Duodenal mucosa (tissue), 2 donors: ENCODE measurements at regions not wholly inside any gene's neighbourhood (a gene's known extent, or its start where the extent isn't known, plus 50 kb on each side); places are given as distances from the start of the nearest gene placed in this dataset.

Experiments
- H3K27ac ChIP-seq: one replicate; pipeline ENCODE4 v1.7.0; 2013; ENCODE audit warnings: low read depth, low read length
- H3K27me3 ChIP-seq, 2 donors: one replicate each; pipeline ENCODE4 v1.7.0; 2013; ENCODE audit warnings: low read length in 2 of 2, control low read depth in 1 of 2; ENCODE audit not compliant: insufficient read depth in 2 of 2, control insufficient read depth in 1 of 2
- H3K36me3 ChIP-seq, 2 donors: one replicate each; pipeline ENCODE4 v1.7.0; 2013; ENCODE audit warnings: low read length in 2 of 2, control low read depth in 1 of 2; ENCODE audit not compliant: insufficient read depth in 2 of 2, control insufficient read depth in 1 of 2
- H3K4me1 ChIP-seq, 2 donors: one replicate each; pipeline ENCODE4 v1.7.0; 2013; ENCODE audit warnings: low read length in 2 of 2, control low read depth in 1 of 2; ENCODE audit not compliant: insufficient read depth in 2 of 2, control insufficient read depth in 1 of 2
- H3K4me3 ChIP-seq, 2 donors: one replicate each; pipeline ENCODE4 v1.7.0; 2013; ENCODE audit warnings: low read length in 2 of 2, low read depth in 1 of 2
- H3K9ac ChIP-seq, 2 donors: one replicate each; pipeline ENCODE4 v1.7.0; 2013; ENCODE audit warnings: low read length in 2 of 2, low read depth in 1 of 2
- H3K9me3 ChIP-seq, 2 donors: one replicate each; pipeline ENCODE4 v1.7.0; 2013; ENCODE audit warnings: low read length in 2 of 2, control low read depth in 1 of 2; ENCODE audit not compliant: control insufficient read depth in 1 of 2

DNA sequence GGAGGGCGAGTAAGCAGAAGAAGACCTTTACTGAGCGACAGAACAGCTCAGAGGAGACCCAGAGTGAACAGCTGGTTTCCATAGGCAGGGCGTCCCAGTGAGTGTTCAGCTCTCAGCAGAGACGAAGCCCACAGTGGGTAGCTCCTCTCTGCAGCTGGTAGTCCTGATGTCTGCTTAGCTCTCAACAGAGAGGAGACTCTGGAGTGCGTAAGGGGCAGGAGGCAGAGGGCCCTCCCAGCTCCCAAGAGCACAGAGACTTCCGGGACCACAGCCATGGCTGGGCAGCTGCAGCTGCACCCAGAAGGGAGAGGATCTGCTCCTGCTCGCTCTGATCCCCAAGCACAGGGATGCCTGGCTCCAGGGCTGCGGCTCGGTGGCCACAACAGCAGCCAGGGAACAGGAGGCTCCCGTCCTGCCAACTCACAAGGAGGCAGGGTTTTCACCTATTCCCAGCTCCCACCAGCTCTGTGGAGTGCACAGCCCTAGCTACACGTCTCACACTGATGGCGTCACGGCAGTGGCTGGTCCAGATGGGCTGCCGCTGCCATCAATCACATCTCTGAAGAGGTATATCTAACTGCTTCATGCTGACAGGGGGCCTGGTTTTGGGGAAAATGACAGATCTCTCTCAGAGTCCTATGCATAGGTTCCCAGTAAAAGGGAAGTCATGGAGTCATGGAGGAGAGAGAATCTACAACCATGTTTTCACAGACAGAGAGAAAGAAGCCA, 2660.1 kb upstream of the PCDH20 start:
- Histone ChIP-seq H3K27ac (no peak overlapping the region), H3K27me3 (no peaks in the 10 kb centered on the region), H3K9me3 (peaks cover 6 to 14% of the 10 kb centered on the region in 2 donors), H3K9ac (no peak overlapping the region), H3K36me3 (no peaks in the 10 kb centered on the region), H3K4me3 (no peak overlapping the region), H3K4me1 (no peaks in the 10 kb centered on the region)

GRCh38 chr13:64074971-64075474, 2659.4 kb upstream of the PCDH20 start:
- Histone ChIP-seq H3K27me3 (no peaks in the 10 kb centered on the region), H3K4me1 (no peaks in the 10 kb centered on the region), H3K27ac (no peak overlapping the region), H3K9me3 (peaks cover 6 to 14% of the 10 kb centered on the region in 2 donors), H3K9ac (no peak overlapping the region), H3K36me3 (no peaks in the 10 kb centered on the region), H3K4me3 (no peak overlapping the region)

DNA sequence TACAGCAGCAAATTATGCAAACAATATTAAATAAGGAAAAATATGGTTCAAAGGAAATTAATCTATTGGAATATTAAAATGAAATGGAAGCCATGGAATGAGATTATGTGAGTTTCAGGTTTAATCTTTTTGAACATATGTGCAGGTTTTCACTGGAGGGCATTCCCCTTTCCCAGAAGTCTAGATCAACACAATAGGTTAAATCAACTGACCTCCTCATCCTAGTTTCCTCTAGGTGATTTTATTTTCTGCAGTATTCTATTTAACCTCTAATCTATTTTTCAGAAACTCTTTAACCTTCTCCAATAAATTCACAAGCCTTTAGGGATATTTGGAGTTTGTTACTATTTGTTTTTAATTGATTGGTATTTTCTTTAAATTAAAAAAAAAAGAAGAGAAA, 2657.6 kb upstream of the PCDH20 start:
- Histone ChIP-seq H3K9me3 (peaks cover 6 to 11% of the 10 kb centered on the region in 2 donors), H3K27ac (no peak overlapping the region), H3K4me1 (no peaks in the 10 kb centered on the region), H3K27me3 (no peaks in the 10 kb centered on the region), H3K36me3 (no peaks in the 10 kb centered on the region), H3K9ac (no peak overlapping the region), H3K4me3 (no peak overlapping the region)

DNA sequence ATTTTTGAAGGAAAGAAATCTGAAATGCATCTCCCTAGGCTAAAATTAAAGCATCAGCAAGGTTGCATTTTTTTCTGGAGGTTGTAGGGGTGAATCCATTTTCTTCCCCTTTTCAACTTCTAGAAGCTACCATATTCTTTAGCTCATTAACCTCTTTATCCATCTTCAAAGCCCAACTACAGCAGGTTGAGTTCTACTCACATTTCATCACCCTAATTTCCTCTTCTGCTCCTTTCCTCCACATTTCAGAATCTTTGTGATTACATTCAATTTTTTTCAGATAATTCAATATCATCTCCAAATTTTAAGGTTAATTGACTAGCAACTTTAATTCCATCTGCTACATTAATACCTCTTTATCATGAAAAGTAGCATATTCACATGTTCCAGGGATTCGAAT, 2655.7 kb upstream of the PCDH20 start:
- Histone ChIP-seq H3K4me1 (no peaks in the 10 kb centered on the region), H3K9ac (no peak overlapping the region)

GRCh38 chr13:64069892-64070291, 2654.2 kb upstream of the PCDH20 start:
- Histone ChIP-seq H3K4me3 (no peak overlapping the region), H3K27me3 (no peaks in the 10 kb centered on the region), H3K4me1 (no peaks in the 10 kb centered on the region), H3K9me3 (peaks cover 0 to 1% of the 10 kb centered on the region in 2 donors), H3K36me3 (no peaks in the 10 kb centered on the region), H3K9ac (no peak overlapping the region), H3K27ac (no peak overlapping the region)

More for the DNA sequence above, 2655.7 kb upstream of the PCDH20 start:
- Histone ChIP-seq H3K27me3 (no peaks in the 10 kb centered on the region), H3K4me3 (no peak overlapping the region), H3K9me3 (peaks cover 6 to 7% of the 10 kb centered on the region in 2 donors), H3K36me3 (no peaks in the 10 kb centered on the region), H3K27ac (no peak overlapping the region)

GRCh38 chr13:64066711-64067110, 2651.1 kb upstream of the PCDH20 start:
- H3K27ac ChIP-seq = no peak overlapping the region
- peaks cover 0 to 2% of the 10 kb centered on the region in 2 donors for H3K9me3 ChIP-seq
- H3K27me3 ChIP-seq = no peaks in the 10 kb centered on the region
- no peaks in the 10 kb centered on the region for H3K4me1 ChIP-seq
- H3K4me3 ChIP-seq = no peak overlapping the region
- no peaks in the 10 kb centered on the region for H3K36me3 ChIP-seq
- no peak overlapping the region for H3K9ac ChIP-seq

DNA sequence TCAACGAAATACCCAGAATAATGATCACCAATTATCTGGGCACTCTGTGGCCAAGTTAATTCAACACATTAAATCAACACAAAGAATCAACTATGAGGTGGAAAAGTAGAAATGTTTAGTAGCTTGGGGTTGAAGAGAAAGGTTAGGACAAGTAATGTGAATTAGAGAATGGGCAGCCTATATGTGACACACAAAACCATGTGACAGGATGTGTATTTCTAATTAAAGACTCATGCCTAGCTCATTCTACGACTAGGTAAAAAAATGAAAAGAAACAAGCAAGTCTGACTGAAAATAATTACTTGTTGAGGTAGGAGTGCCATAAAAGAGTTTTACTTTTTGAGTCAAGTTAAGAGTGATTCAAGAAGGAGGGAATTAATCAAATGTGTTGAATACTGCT, 2646.0 kb upstream of the PCDH20 start:
- H3K9ac ChIP-seq = no peak overlapping the region
- H3K4me1 ChIP-seq = no peaks in the 10 kb centered on the region

GRCh38 chr13:64057372-64058020, 2641.8 kb upstream of the PCDH20 start:
- Histone ChIP-seq H3K27ac (no peak overlapping the region), H3K4me3 (no peak overlapping the region), H3K27me3 (no peaks in the 10 kb centered on the region), H3K36me3 (no peaks in the 10 kb centered on the region), H3K9ac (no peak overlapping the region), H3K9me3 (peaks cover 0 to 12% of the 10 kb centered on the region in 2 donors), H3K4me1 (no peaks in the 10 kb centered on the region)

More for the DNA sequence above, 2646.0 kb upstream of the PCDH20 start:
- no peaks in the 10 kb centered on the region for H3K27me3 ChIP-seq
- no peak overlapping the region for H3K27ac ChIP-seq
- H3K9me3 ChIP-seq = peaks cover 0 to 2% of the 10 kb centered on the region in 2 donors
- H3K4me3 ChIP-seq = no peak overlapping the region
- no peaks in the 10 kb centered on the region for H3K36me3 ChIP-seq

- Histone ChIP-seq H3K9me3 (peaks cover 2 to 12% of the 10 kb centered on the region in 2 donors), H3K36me3 (no peaks in the 10 kb centered on the region), H3K27ac (no peak overlapping the region), H3K27me3 (no peaks in the 10 kb centered on the region), H3K4me1 (no peaks in the 10 kb centered on the region), H3K4me3 (no peak overlapping the region), H3K9ac (no peak overlapping the region)
Observed at GRCh38 chr13:64054321-64054720, 2638.7 kb upstream of the PCDH20 start.

DNA sequence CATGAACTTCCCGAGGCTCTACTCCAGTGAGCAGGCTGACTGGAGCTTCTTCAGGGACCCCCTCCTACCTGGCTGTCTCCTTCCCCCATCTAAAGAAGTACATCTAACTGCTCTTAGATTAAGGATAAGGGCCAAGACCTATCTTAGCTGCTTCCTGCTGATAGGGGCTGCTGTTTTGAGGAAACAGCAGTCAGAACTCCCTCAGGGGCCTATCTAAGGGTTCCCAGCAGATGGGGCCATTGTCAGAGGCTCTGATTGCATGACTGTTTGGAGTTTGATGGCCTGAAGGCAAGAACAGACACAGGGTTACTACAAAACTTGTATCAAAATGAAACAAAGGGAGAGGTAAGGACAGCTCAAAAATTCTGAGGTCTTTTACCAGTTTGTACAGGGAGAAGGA, 2636.9 kb upstream of the PCDH20 start:
- Histone ChIP-seq H3K4me3 (no peak overlapping the region), H3K27me3 (no peaks in the 10 kb centered on the region), H3K27ac (no peak overlapping the region), H3K36me3 (no peaks in the 10 kb centered on the region), H3K4me1 (no peaks in the 10 kb centered on the region), H3K9me3 (peaks cover 5 to 12% of the 10 kb centered on the region in 2 donors), H3K9ac (no peak overlapping the region)
